OCI-LY3 (cell line): ENCODE measurements at regions not wholly inside any gene's neighbourhood (a gene's known extent, or its start where the extent isn't known, plus 50 kb on each side); places are given as distances from the start of the nearest gene placed in this dataset.

Source experiments
- H2AFZ ChIP-seq: fragments of 200-600, 300-600 bp; shearing (Covaris generic); 2 replicates; pipeline ENCODE4 v1.6.0; 2014; ENCODE audit warnings: antibody characterized with exemption, low read depth, low read length
- H3K27ac ChIP-seq: fragments of 200-600, 300-600 bp; sonication (generic); 2 replicates; pipeline ENCODE4 v1.5.1; 2014; ENCODE audit warnings: mild to moderate bottlenecking, low read length, moderate library complexity, mixed read lengths
- H3K27me3 ChIP-seq: fragments of 200-600, 300-600 bp; sonication (generic); 2 replicates; pipeline ENCODE4 v1.6.1; 2014; ENCODE audit warnings: low read depth, low read length, mixed read lengths
- H3K36me3 ChIP-seq: fragments of 200-600, 300-600 bp; sonication (generic); replicated peaks from 2 replicates; pipeline ENCODE3; 2014; ENCODE audit warnings: low read depth, low read length, mixed read lengths
- H3K4me1 ChIP-seq: fragments of 300-600, 200-600 bp; sonication (generic); 2 replicates; pipeline ENCODE4 v1.6.1; 2014; ENCODE audit warnings: low read length, mixed read lengths
- H3K4me2 ChIP-seq: fragments of 200-600, 300-600 bp; sonication (generic); 2 replicates; pipeline ENCODE4 v1.6.1; 2014; ENCODE audit warnings: low read length, mixed read lengths
- H3K4me3 ChIP-seq: fragments of 300-600, 200-600 bp; sonication (generic); 2 replicates; pipeline ENCODE4 v1.5.1; 2014; ENCODE audit warnings: antibody characterized with exemption, mild to moderate bottlenecking, low read length, moderate library complexity
- H3K79me2 ChIP-seq: fragments of 300-600, 200-600 bp; shearing (Covaris generic); 2 replicates; pipeline ENCODE4 v1.6.1; 2014; ENCODE audit warnings: mild to moderate bottlenecking, low read length, mixed read lengths
- H3K9ac ChIP-seq: fragments of 300-600, 200-600 bp; shearing (Covaris generic); 2 replicates; pipeline ENCODE4 v1.6.0; 2014; ENCODE audit warnings: mild to moderate bottlenecking, low read length, moderate library complexity
- H3K9me3 ChIP-seq: fragments of 200-600, 300-600 bp; shearing (Covaris generic); 2 replicates; pipeline ENCODE4 v1.6.1; 2014; ENCODE audit warnings: low read length, mixed read lengths; ENCODE audit not compliant: insufficient read depth
- H4K20me1 ChIP-seq: fragments of 200-600, 300-600 bp; sonication (generic); 2 replicates; pipeline ENCODE4 v1.6.1; 2016; ENCODE audit warnings: low read length, mixed read lengths; ENCODE audit not compliant: insufficient read depth
- EZH2phosphoT487 ChIP-seq: fragments of 200-600 bp; shearing (Covaris generic); IDR thresholded peaks from 2 replicates; pipeline ENCODE4 v1.6.1; 2018; ENCODE audit warnings: antibody characterized with exemption, mixed run types, low read depth
- TF ChIP-seq, protein P1 (sequence below): fragments of 200-600, 300-600 bp; sonication (generic); IDR thresholded peaks from 2 replicates; pipeline ENCODE4 v1.5.1; 2014; ENCODE audit warnings: antibody characterized with exemption, low read length, low read depth

DNA sequence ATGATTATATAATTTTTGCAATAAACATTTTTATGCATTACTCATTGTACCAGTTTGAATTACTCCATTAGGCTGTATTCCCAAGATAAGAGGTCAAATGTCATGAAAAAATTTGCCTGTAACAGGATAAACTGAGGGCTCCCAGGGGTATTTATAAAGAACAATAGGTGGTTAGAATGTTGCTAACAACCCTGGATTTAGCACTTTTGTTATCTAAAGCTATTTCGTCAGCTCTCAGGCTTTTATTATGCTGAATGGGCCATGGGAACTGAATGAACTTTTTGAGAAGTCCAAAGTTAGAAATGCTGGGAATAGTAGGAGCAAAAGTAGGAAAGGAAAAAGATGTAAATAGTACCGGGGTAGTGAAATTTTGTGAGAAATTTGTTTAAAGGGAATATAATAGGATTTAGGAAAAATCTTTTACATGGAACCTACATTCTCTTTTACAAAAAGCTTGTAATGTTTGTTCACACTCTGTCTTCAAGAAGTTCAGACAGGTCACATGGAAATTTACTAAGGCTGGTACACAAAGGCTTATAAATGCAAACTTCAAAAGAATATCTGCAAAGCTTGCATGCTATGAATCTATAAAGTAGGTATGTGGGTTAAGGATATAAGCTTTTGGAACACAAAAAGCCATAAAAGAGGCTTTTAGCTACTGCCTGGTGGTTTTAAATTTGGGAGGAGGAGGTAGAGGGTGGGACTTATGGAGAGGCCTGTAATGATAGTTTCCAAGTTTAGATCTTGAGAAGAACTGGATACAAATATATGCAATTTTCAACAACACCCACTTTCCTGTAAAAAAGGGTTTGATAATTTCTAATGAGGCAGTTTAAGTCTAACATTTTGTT is 445.8 kb upstream of the NAALADL2 start:
- Histone ChIP-seq H3K4me1 (no peaks in the 10 kb centered on the region), H3K36me3 (no peaks in the 10 kb centered on the region), H2AFZ (no peak overlapping the region), H3K79me2 (no peaks in the 10 kb centered on the region), H3K27me3 (no peaks in the 10 kb centered on the region), H3K4me2 (no peak overlapping the region), H3K27ac (no peak overlapping the region), H3K9me3 (no peaks in the 10 kb centered on the region), H3K9ac (no peak overlapping the region), H4K20me1 (no peaks in the 10 kb centered on the region), H3K4me3 (no peak overlapping the region)
- TF ChIP-seq, protein P1, sequence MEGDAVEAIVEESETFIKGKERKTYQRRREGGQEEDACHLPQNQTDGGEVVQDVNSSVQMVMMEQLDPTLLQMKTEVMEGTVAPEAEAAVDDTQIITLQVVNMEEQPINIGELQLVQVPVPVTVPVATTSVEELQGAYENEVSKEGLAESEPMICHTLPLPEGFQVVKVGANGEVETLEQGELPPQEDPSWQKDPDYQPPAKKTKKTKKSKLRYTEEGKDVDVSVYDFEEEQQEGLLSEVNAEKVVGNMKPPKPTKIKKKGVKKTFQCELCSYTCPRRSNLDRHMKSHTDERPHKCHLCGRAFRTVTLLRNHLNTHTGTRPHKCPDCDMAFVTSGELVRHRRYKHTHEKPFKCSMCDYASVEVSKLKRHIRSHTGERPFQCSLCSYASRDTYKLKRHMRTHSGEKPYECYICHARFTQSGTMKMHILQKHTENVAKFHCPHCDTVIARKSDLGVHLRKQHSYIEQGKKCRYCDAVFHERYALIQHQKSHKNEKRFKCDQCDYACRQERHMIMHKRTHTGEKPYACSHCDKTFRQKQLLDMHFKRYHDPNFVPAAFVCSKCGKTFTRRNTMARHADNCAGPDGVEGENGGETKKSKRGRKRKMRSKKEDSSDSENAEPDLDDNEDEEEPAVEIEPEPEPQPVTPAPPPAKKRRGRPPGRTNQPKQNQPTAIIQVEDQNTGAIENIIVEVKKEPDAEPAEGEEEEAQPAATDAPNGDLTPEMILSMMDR = no peak
- TF ChIP-seq EZH2phosphoT487 = no peak

DNA sequence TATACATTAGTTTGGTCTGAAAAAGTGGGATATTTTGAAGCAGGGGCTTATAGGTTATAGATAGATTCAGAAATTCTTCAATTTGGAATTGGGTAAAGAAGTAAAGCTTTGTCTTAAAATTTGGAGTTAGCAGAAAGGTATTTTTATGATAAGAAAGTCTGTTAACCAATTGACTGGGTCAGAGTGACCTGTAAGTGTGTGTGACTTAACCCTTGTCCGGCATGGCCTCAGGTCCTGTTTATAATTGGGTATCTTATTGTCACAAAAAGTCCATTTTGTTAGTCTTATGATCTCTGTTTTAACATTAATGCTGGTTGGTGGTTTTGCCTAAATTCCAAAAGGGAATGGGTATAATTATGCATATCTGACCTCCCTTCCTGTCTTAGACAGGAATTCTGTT is 444.2 kb upstream of the NAALADL2 start:
- TF ChIP-seq, protein P1 = no peak
- no peak for TF ChIP-seq EZH2phosphoT487
- Histone ChIP-seq H2AFZ (no peak overlapping the region), H3K36me3 (no peaks in the 10 kb centered on the region), H3K4me3 (no peak overlapping the region), H4K20me1 (no peaks in the 10 kb centered on the region), H3K9ac (no peak overlapping the region), H3K79me2 (no peaks in the 10 kb centered on the region), H3K4me1 (no peaks in the 10 kb centered on the region), H3K9me3 (no peaks in the 10 kb centered on the region), H3K4me2 (no peak overlapping the region), H3K27ac (no peak overlapping the region), H3K27me3 (no peaks in the 10 kb centered on the region)

DNA sequence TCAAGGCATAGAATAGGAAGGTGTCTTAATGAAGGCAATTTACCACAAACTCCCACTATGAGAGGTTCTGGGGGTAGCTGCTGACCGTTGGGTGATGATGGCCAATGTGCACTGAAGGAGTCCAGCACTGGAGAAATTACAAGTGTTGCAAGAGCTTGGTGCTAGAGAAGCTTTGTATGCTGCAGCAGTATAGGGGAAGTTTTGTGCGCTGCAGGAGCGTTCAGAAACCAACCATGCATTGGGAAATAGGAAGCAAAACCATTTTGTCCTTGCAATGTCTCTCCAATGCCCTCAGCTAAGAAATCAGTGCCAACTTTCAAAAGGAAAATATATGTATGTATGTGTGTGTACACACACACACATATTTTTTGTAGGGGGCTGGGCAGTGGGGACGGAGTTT is 441.6 kb upstream of the NAALADL2 start:
- H3K36me3 ChIP-seq = no peaks in the 10 kb centered on the region
- H3K9ac ChIP-seq = no peak overlapping the region
- H3K9me3 ChIP-seq = no peaks in the 10 kb centered on the region
- no peaks in the 10 kb centered on the region for H3K79me2 ChIP-seq
- H3K27me3 ChIP-seq = no peaks in the 10 kb centered on the region
- no peak overlapping the region for H3K4me2 ChIP-seq
- H4K20me1 ChIP-seq = no peaks in the 10 kb centered on the region
- H3K4me3 ChIP-seq = no peak overlapping the region
- no peaks in the 10 kb centered on the region for H3K4me1 ChIP-seq
- no peak overlapping the region for H3K27ac ChIP-seq
- H2AFZ ChIP-seq = no peak overlapping the region
- no peak for TF ChIP-seq EZH2phosphoT487
- TF ChIP-seq, protein P1 = no peak

DNA sequence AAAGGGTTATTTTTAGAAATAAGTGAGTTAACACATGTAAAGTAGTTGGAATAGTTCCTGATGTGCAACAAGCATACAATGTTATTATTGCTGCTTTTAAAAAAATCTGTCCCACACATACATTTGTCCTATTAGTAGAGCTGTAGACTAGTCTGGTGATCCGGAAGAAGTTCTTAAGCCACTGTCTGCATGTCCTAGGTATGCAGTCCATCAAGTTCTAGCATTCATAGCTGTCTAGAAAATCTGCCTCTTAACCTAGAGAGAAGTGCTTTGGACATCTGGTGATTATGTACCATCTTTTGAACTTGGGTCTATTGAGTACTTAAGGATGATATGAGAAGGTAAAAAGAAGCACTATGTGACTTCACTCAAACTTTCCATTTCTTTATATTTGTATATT is 439.9 kb upstream of the NAALADL2 start:
- Histone ChIP-seq H3K27me3 (no peaks in the 10 kb centered on the region), H4K20me1 (no peaks in the 10 kb centered on the region), H3K4me3 (no peak overlapping the region), H2AFZ (no peak overlapping the region), H3K36me3 (no peaks in the 10 kb centered on the region), H3K4me2 (no peak overlapping the region), H3K9ac (no peak overlapping the region), H3K4me1 (no peaks in the 10 kb centered on the region), H3K79me2 (no peaks in the 10 kb centered on the region), H3K27ac (no peak overlapping the region), H3K9me3 (no peaks in the 10 kb centered on the region)
- no peak for TF ChIP-seq EZH2phosphoT487
- TF ChIP-seq, protein P1 = no peak
